ENCODE measurements at regions not wholly inside any gene's neighbourhood (a gene's known extent, or its start where the extent isn't known, plus 50 kb on each side); places are given as distances from the start of the nearest gene placed in this dataset.

- H3K4me1 ChIP-seq (ENCODE audit: insufficient read depth), result no peaks in the 10 kb centered on the region
- Mint-ChIP-seq H3K27ac (no peak overlapping the region), H3K4me3 (no peak overlapping the region), H3K9me3 (no peaks in the 10 kb centered on the region; the same call in 1 of the 3 replicates), H3K4me1 (no peaks in the 10 kb centered on the region), H3K36me3 (ENCODE audit: low read depth) (no peaks in the 10 kb centered on the region), H3K27me3 (ENCODE audit: insufficient read depth, low read depth, poor library complexity) (peaks cover 4% of the 10 kb centered on the region)
- no peaks in the 10 kb centered on the region for H3K36me3 ChIP-seq (ENCODE audit: insufficient read depth)
- H2AFZ ChIP-seq, result no peak overlapping the region
- no peak overlapping the region for H3K4me2 ChIP-seq
- no peak overlapping the region for H3K27ac ChIP-seq (ENCODE audit: low read depth)
- ATAC-seq, result no peak
- DNase-seq (ENCODE audit: low spot score), result no peak
- no peak overlapping the region for H3K4me3 ChIP-seq
- TF ChIP-seq ZNF462 (CRISPR knock-in tag; IDR thresholded peaks at IDR 0.05) (no peak), ZNF331 (CRISPR knock-in tag; IDR thresholded peaks at IDR 0.05; ENCODE audit: low read depth) (no peak), CTCF (conservative IDR thresholded peaks at IDR 0.05; ENCODE audit: low read depth in 2 of 2) (no peak), NANOG (IDR thresholded peaks at IDR 0.05; ENCODE audit: borderline replicate concordance) (no peak), JUNB (IDR thresholded peaks at IDR 0.05; ENCODE audit: unreplicated experiment) (no peak), ETS1 (IDR thresholded peaks at IDR 0.05) (no peak), REST (IDR thresholded peaks at IDR 0.05; ENCODE audit: unreplicated experiment) (no peak), POLR2AphosphoS5 (IDR thresholded peaks at IDR 0.05; ENCODE audit: low read depth) (no peak), STAT1 (IDR thresholded peaks at IDR 0.05; ENCODE audit: unreplicated experiment) (no peak), EZH2phosphoT487 (IDR thresholded peaks at IDR 0.05; ENCODE audit: unreplicated experiment) (no peak), ZNF114 (CRISPR knock-in tag; IDR thresholded peaks at IDR 0.05) (no peak), CREB1 (CRISPR knock-in tag; IDR thresholded peaks at IDR 0.05; ENCODE audit: low read depth) (no peak), EZH2 (IDR thresholded peaks at IDR 0.05; ENCODE audit: low read depth, unreplicated experiment) (no peak)
- peaks cover 7% of the 10 kb centered on the region; the same call in 1 of the 2 replicates for H3K9me2 ChIP-seq (ENCODE audit: insufficient read depth)
- no peaks in the 10 kb centered on the region for H4K20me1 ChIP-seq (replicated peaks; ENCODE audit: insufficient read depth)
- no peaks in the 10 kb centered on the region for H3K27me3 ChIP-seq (ENCODE audit: insufficient read depth)
- no peaks in the 10 kb centered on the region for H3F3A ChIP-seq (replicated peaks; ENCODE audit: low read depth)
- H3K79me2 ChIP-seq (replicated peaks; ENCODE audit: insufficient read depth), result no peaks in the 10 kb centered on the region
Observed at GRCh38 chr19:31015778-31016177, 333.5 kb downstream of the TSHZ3 start.
